ENCODE measurements at regions not wholly inside any gene's neighbourhood (a gene's known extent, or its start where the extent isn't known, plus 50 kb on each side); places are given as distances from the start of the nearest gene placed in this dataset.

DNA sequence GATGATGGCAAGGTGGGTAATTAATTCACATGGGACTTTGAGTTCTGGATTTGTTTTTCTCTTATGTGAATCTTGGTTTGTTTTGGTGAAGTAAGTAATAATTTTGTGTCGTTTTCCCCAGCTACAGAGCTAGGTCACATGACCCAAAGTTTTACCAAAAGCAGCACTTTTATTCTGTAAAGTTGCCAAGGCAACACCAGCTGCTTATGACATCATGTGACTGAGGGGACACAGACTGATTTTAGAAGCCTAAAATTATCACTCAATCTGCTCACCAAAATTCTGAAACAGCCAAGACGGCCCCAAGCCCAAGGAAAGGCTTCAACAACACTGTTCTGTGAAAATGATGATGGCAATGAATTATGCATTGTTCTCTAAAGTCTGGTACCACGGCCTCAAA lies 63.9 kb downstream of the MEX3B start (continued):
- TF ChIP-seq, protein P1, sequence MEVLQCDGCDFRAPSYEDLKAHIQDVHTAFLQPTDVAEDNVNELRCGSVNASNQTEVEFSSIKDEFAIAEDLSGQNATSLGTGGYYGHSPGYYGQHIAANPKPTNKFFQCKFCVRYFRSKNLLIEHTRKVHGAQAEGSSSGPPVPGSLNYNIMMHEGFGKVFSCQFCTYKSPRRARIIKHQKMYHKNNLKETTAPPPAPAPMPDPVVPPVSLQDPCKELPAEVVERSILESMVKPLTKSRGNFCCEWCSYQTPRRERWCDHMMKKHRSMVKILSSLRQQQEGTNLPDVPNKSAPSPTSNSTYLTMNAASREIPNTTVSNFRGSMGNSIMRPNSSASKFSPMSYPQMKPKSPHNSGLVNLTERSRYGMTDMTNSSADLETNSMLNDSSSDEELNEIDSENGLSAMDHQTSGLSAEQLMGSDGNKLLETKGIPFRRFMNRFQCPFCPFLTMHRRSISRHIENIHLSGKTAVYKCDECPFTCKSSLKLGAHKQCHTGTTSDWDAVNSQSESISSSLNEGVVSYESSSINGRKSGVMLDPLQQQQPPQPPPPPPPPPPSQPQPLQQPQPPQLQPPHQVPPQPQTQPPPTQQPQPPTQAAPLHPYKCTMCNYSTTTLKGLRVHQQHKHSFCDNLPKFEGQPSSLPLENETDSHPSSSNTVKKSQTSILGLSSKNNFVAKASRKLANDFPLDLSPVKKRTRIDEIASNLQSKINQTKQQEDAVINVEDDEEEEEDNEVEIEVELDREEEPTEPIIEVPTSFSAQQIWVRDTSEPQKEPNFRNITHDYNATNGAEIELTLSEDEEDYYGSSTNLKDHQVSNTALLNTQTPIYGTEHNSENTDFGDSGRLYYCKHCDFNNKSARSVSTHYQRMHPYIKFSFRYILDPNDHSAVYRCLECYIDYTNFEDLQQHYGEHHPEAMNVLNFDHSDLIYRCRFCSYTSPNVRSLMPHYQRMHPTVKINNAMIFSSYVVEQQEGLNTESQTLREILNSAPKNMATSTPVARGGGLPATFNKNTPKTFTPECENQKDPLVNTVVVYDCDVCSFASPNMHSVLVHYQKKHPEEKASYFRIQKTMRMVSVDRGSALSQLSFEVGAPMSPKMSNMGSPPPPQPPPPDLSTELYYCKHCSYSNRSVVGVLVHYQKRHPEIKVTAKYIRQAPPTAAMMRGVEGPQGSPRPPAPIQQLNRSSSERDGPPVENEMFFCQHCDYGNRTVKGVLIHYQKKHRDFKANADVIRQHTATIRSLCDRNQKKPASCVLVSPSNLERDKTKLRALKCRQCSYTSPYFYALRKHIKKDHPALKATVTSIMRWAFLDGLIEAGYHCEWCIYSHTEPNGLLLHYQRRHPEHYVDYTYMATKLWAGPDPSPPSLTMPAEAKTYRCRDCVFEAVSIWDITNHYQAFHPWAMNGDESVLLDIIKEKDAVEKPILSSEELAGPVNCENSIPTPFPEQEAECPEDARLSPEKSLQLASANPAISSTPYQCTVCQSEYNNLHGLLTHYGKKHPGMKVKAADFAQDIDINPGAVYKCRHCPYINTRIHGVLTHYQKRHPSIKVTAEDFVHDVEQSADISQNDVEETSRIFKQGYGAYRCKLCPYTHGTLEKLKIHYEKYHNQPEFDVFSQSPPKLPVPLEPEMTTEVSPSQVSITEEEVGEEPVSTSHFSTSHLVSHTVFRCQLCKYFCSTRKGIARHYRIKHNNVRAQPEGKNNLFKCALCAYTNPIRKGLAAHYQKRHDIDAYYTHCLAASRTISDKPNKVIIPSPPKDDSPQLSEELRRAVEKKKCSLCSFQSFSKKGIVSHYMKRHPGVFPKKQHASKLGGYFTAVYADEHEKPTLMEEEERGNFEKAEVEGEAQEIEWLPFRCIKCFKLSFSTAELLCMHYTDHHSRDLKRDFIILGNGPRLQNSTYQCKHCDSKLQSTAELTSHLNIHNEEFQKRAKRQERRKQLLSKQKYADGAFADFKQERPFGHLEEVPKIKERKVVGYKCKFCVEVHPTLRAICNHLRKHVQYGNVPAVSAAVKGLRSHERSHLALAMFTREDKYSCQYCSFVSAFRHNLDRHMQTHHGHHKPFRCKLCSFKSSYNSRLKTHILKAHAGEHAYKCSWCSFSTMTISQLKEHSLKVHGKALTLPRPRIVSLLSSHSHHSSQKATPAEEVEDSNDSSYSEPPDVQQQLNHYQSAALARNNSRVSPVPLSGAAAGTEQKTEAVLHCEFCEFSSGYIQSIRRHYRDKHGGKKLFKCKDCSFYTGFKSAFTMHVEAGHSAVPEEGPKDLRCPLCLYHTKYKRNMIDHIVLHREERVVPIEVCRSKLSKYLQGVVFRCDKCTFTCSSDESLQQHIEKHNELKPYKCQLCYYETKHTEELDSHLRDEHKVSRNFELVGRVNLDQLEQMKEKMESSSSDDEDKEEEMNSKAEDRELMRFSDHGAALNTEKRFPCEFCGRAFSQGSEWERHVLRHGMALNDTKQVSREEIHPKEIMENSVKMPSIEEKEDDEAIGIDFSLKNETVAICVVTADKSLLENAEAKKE (CRISPR knock-in tag; IDR thresholded peaks at IDR 0.05): no peak
- TF ChIP-seq ZNF331 (CRISPR knock-in tag; IDR thresholded peaks at IDR 0.05; ENCODE audit: low read depth) (no peak), STAT1 (IDR thresholded peaks at IDR 0.05; ENCODE audit: unreplicated experiment) (no peak), NANOG (IDR thresholded peaks at IDR 0.05; ENCODE audit: borderline replicate concordance) (no peak), CREB1 (CRISPR knock-in tag; IDR thresholded peaks at IDR 0.05; ENCODE audit: low read depth) (no peak), POLR2AphosphoS5 (IDR thresholded peaks at IDR 0.05; ENCODE audit: low read depth) (no peak)
- TF ChIP-seq, protein P2, sequence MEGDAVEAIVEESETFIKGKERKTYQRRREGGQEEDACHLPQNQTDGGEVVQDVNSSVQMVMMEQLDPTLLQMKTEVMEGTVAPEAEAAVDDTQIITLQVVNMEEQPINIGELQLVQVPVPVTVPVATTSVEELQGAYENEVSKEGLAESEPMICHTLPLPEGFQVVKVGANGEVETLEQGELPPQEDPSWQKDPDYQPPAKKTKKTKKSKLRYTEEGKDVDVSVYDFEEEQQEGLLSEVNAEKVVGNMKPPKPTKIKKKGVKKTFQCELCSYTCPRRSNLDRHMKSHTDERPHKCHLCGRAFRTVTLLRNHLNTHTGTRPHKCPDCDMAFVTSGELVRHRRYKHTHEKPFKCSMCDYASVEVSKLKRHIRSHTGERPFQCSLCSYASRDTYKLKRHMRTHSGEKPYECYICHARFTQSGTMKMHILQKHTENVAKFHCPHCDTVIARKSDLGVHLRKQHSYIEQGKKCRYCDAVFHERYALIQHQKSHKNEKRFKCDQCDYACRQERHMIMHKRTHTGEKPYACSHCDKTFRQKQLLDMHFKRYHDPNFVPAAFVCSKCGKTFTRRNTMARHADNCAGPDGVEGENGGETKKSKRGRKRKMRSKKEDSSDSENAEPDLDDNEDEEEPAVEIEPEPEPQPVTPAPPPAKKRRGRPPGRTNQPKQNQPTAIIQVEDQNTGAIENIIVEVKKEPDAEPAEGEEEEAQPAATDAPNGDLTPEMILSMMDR (conservative IDR thresholded peaks at IDR 0.05; ENCODE audit: low read depth in 2 of 2): no peak

DNA sequence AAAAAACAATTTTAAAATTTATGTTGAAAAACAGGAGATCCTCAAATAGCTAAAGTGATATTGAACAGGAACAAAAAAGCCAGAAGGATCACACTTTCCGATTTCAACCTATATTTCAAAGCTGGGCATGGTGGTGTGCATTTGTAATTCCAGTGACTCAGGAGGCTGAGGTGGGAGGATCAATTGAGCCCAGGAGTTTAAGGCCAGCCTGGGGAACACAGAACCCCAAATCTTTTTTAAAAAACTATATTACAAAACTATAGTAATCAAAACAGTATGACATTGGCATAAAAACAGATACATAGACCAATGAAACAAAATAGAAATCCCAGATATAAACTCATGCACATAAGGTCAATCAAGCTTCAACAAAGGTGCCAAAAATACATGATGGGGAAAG lies 68.4 kb downstream of the MEX3B start:
- Histone ChIP-seq H3K27ac (ENCODE audit: low read depth) (no peak overlapping the region), H3K4me2 (no peak overlapping the region), H4K20me1 (replicated peaks; ENCODE audit: insufficient read depth) (no peaks in the 10 kb centered on the region), H3K9me2 (ENCODE audit: insufficient read depth) (no peaks in the 10 kb centered on the region), H3K79me2 (replicated peaks; ENCODE audit: insufficient read depth) (no peaks in the 10 kb centered on the region), H3K4me3 (no peak overlapping the region), H3K27me3 (ENCODE audit: insufficient read depth) (no peaks in the 10 kb centered on the region), H3K4me1 (ENCODE audit: insufficient read depth) (no peaks in the 10 kb centered on the region), H3K36me3 (ENCODE audit: insufficient read depth) (no peaks in the 10 kb centered on the region), H3F3A (replicated peaks; ENCODE audit: low read depth) (no peaks in the 10 kb centered on the region), H2AFZ (no peak overlapping the region)
- no peak for ATAC-seq
- Mint-ChIP-seq H3K4me1 (peaks cover 5% of the 10 kb centered on the region; the same call in 1 of the 3 replicates), H3K9me3 (peaks cover 23% of the 10 kb centered on the region), H3K36me3 (ENCODE audit: low read depth) (peaks cover 21% of the 10 kb centered on the region; the same call in 2 of the 3 replicates), H3K4me3 (no peak overlapping the region), H3K27ac (no peak overlapping the region), H3K27me3 (ENCODE audit: insufficient read depth, low read depth, poor library complexity) (no peaks in the 10 kb centered on the region)
- no peak for DNase-seq (ENCODE audit: low spot score)
- TF ChIP-seq ZNF331 (CRISPR knock-in tag; IDR thresholded peaks at IDR 0.05; ENCODE audit: low read depth): no peak
- TF ChIP-seq, protein P3, sequence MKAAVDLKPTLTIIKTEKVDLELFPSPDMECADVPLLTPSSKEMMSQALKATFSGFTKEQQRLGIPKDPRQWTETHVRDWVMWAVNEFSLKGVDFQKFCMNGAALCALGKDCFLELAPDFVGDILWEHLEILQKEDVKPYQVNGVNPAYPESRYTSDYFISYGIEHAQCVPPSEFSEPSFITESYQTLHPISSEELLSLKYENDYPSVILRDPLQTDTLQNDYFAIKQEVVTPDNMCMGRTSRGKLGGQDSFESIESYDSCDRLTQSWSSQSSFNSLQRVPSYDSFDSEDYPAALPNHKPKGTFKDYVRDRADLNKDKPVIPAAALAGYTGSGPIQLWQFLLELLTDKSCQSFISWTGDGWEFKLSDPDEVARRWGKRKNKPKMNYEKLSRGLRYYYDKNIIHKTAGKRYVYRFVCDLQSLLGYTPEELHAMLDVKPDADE (IDR thresholded peaks at IDR 0.05): no peak

All from GM23338 (cell line).